GM18951 (cell line): ENCODE measurements at regions not wholly inside any gene's neighbourhood (a gene's known extent, or its start where the extent isn't known, plus 50 kb on each side); places are given as distances from the start of the nearest gene placed in this dataset.

Experiments used
- POLR2A ChIP-seq: IDR thresholded peaks from 4 replicates; pipeline ENCODE4 v1.6.1; 2011; ENCODE audit warnings: mild to moderate bottlenecking; ENCODE audit not compliant: insufficient read length, insufficient read depth; ENCODE audit errors: extremely low read depth
- in situ Hi-C: fragments of 300-500 bp; cut with MboI; formaldehyde crosslinking; loops from one replicate; pipeline ENCODE4 v1.12.0; 2022; ENCODE audit warnings: low sequenced_read_pairs, mixed read lengths, inconsistent platforms; ENCODE audit not compliant: unreplicated experiment

DNA sequence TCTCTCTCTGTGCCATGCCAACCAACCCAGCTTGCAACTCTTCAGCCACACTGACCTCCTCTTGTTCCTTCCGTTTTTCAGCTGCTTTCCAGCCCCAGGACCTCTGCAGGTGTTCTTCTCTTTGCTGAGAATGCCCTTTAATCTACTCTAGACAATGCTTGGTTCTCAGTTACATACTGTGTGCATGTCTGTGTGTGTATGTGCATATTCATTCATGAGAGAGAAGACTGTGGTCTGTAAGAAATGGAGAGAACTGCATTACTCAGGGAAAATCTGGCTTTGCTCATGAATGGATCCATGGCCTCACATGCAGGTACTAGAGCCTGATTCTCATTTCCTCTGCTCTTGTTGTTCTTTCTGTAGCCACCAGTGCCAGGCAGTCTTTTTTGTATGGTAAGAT, 636.9 kb upstream of the TENM3 start:
- in situ Hi-C loops, result no loop called here
- no peak for TF ChIP-seq POLR2A

DNA sequence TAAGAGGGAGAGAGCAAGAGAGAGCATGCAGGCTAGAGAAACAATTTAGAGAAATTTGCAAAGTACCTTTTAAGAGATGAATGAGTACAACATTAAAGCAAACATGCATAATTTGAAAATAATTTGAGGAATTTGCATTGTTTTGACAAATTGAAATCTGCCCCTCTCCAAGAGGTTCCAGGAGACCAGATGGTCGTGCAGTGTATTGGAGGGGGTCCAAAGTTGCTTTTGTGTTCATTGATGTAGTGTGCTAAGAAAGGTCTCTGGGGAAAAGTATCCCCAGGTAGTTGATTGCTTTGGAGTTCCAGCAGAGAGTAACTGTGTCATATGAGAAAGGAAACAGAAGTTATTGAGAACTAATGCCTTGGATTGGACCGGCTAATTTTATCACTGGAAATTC, 635.0 kb upstream of the TENM3 start:
- in situ Hi-C loops, result no loop called here
- TF ChIP-seq POLR2A, result no peak

DNA sequence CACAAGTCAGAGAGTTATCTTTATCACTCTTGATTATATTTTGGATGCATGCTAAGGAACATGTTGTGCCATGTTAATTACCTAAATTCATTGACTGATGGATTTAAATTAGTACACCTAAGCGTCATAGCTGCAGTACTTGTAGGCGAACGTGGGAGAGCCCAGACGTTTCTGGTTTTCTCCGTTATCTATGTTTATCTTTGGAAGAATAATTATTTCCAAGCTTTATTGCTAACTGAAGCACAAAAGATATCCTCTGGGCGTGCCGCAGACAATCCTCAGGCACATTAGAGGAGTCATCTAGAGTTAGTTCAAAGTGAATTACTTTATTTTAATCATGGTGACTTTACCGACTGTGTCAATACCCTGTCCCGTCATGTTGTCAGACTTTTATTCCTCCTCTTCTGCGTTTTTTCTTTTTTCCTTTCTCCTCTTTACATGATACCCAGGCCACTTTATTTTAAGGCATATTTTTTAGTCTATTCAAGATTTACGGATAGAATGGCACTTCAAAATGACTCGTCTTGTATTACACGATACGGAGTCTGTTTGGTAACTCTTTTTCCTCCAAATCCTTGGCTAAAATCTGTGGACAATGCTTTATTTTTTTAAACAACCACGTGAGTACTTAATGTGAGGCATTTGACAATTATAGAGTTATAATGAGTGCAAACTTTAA, 632.0 kb upstream of the TENM3 start:
- in situ Hi-C loops, result no loop called here
- TF ChIP-seq POLR2A, result no peak

DNA sequence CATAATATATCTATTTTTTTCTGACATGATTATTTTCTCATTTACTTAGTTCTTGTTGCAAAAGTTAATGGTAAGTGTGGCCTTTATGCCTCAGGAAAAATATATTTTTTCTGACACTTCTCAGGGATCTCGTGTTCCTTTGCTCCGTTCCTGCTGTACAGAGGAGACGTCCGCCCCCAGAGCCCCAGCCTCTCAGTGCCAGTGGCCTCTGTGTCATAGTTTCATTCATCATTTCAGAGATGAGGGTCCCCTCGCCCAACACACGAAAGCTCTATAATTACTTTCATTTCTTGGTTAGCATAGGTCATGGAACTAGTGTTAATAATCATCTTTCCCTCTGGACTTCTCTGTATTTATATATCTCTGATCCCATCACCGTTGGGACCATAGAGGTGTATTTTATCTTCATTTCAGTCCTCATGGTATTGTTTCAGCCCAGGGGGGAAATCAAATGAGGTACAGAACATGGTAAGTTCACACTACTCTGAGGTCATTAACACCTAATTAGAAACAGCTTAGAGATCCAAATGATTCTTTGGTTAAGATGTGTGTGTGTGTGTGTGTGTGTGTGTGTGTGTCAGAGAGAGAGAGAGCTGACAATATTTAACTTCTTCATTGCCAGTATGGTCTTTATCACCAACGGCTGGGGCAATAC, 631.1 kb upstream of the TENM3 start:
- in situ Hi-C loops, result no loop called here

DNA sequence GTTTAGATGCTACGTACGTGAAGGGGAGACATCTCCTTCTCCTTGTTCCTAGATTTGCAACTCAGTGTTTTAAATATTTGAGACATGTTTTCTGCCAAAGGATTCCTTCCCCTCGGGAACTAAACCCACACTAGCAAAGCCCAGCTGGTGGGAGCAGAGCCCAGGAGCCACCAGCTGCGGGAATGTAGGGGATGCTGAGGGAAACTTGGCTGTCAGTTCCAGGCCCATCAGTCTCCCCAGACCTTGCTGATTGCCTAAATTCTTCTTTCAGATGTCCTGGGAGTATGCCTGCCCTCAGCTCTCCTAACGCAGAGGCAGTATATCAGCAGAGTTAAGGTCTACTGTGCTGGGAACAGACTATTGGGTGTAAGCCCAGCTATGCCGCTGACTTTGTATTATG, 630.0 kb upstream of the TENM3 start:
- in situ Hi-C loops, result no loop called here
- no peak for TF ChIP-seq POLR2A

More for the DNA sequence above, 631.1 kb upstream of the TENM3 start:
- TF ChIP-seq POLR2A, result no peak

DNA sequence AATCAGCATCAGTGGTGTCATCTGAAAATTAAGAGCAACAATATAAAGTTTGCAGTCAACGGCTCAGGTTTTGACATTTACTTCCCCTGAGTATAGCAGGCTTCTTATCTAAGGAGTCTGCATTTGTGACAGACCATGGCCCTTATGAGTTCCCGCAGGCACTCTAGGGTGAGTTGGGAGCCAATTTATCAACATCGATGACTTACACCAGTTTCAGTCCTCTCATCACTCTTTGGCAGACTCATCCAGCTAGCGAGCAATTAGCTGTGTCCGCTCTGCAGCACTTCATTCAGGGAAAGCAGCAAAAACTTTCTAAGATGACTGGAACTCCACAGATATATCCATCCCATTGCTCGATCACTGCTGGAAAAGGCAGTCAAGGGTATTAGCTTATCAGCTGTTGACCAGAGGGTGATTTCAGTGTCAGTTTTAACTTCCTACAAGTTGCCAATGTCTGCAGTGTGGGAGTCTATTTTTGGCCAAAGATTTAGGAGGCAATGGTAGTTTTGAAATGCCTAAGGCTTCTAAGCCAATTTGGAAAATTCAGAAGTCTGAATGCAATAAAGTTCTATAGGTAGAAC, 625.1 kb upstream of the TENM3 start:
- in situ Hi-C loops, result no loop called here
- TF ChIP-seq POLR2A, result no peak

GRCh38 chr4:181618896-181619295, 624.3 kb upstream of the TENM3 start:
- in situ Hi-C loops, result no loop called here
- no peak for TF ChIP-seq POLR2A

- TF ChIP-seq POLR2A, result no peak
- in situ Hi-C loops, result no loop called here
These were observed 623.6 kb upstream of the TENM3 start for GRCh38 chr4:181619651-181620050.

DNA sequence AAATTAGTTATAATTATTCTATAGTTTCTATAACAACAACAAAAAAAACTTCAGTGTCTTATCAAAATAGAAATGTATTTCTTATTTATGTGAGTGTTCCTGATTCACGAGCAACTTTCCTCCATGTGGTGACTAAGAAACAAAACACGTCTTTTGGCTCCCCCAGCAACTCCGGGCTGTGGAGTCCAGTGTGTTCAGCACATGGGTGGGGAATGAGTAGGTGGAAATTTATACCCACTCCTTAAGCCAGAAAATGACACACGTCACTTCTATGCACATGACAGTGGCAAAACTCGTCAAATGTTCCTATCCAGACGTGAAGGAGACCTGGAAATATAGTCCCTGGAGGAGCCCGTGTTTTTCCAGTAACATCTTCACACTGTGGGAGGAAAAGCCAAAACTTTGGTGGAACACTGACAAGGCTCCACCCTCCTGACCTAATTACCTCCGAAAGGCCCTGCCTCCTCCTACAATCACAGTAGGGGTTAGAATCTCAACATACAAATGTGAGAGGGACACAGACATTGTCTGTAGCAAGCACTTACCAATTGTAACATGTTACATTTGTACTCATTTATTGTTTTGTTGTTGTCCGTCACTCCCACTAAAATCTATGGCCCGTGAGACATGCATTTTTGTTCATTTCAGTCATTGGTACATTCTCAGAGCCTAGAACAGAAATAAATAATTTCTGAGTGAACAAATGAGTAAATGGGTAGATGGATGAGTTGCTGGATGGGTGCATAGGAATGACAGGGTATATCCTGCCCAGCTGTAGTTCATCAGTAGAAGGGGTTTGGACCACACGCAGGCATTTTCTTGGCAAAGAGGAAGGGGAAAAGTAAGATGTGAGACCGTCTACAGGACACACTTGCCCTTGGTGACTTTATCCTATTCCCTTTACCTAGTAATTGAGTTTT, 605.8 kb upstream of the TENM3 start:
- in situ Hi-C loops, result no loop called here
- no peak for TF ChIP-seq POLR2A

- no peak for TF ChIP-seq POLR2A
- in situ Hi-C loops, result no loop called here
These were observed 599.7 kb upstream of the TENM3 start for GRCh38 chr4:181643466-181643865.

DNA sequence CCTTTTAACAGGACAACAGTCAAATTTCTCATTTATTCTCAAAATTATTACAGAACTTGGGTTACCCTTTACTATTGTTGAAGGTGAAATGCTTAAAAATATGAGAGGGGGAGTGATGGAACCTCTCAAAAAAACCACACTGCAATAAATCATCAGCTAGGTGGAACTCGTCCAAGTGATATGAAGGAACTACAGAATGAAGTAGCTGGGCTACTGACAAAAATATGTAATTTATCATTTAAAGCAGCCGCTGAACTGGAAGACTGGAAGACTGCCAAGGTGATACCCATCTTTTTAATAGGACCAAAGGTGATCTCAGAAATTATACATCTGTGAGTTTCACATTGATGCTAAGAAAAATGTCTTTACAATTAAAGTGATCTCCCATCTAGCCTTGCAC, 597.7 kb upstream of the TENM3 start:
- in situ Hi-C loops, result no loop called here
- TF ChIP-seq POLR2A, result no peak

GRCh38 chr4:181646864-181647263, 596.3 kb upstream of the TENM3 start:
- in situ Hi-C loops, result no loop called here
- no peak for TF ChIP-seq POLR2A
